ENCODE measurements at regions not wholly inside any gene's neighbourhood (a gene's known extent, or its start where the extent isn't known, plus 50 kb on each side); places are given as distances from the start of the nearest gene placed in this dataset.

- DNase-seq = no peak
Measured at GRCh38 chr1:175822580-175822979, 79.2 kb upstream of the TNR start.

GRCh38 chr1:175820456-175821025 lies 77.1 kb upstream of the TNR start:
- no peak for DNase-seq

GRCh38 chr1:175818929-175819328 lies 75.5 kb upstream of the TNR start:
- DNase-seq = no peak

- no peak for DNase-seq
Measured at GRCh38 chr1:175817445-175817844, 74.0 kb upstream of the TNR start.

- DNase-seq = no peak
Measured at GRCh38 chr1:175814885-175815284, 71.5 kb upstream of the TNR start.

GRCh38 chr1:175812936-175813335 lies 69.5 kb upstream of the TNR start:
- DNase-seq = no peak

- DNase-seq = no peak
Measured at GRCh38 chr1:175810305-175810704, 66.9 kb upstream of the TNR start.

GRCh38 chr1:175808999-175809398 lies 65.6 kb upstream of the TNR start:
- no peak for DNase-seq

- no peak for DNase-seq
Measured at GRCh38 chr1:175808573-175808972, 65.2 kb upstream of the TNR start.

- DNase-seq = no peak
Measured at GRCh38 chr1:175804561-175804960, 61.2 kb upstream of the TNR start.

- no peak for DNase-seq
Measured at GRCh38 chr1:175803413-175803812, 60.0 kb upstream of the TNR start.

GRCh38 chr1:175802407-175803123 lies 59.2 kb upstream of the TNR start:
- no peak for DNase-seq

GRCh38 chr1:175801979-175802378 lies 58.6 kb upstream of the TNR start:
- DNase-seq = no peak

GRCh38 chr1:175797576-175797975 lies 54.2 kb upstream of the TNR start:
- DNase-seq = no peak

- no peak for DNase-seq
Measured at GRCh38 chr1:175794586-175794985, 51.2 kb upstream of the TNR start.

- DNase-seq = no peak
Measured at GRCh38 chr1:175793617-175794016, 50.2 kb upstream of the TNR start.
